SK-N-MC (cell line): ENCODE measurements at regions not wholly inside any gene's neighbourhood (a gene's known extent, or its start where the extent isn't known, plus 50 kb on each side); places are given as distances from the start of the nearest gene placed in this dataset.

Experiments
- DNase-seq: peaks from one replicate; pipeline ENCODE4 v3.0.0-alpha.2; 2011; ENCODE audit warnings: low read depth, low spot score
- H3K27ac ChIP-seq: fragments of 200-600 bp; sonication (generic); 2 replicates; pipeline ENCODE4 v1.5.1; 2016; ENCODE audit warnings: mixed run types
- H3K36me3 ChIP-seq: fragments of 200-600 bp; sonication (generic); 2 replicates; pipeline ENCODE4 v1.6.1; 2017; ENCODE audit warnings: antibody characterized with exemption, low read length, mixed read lengths; ENCODE audit not compliant: insufficient read depth
- H3K4me3 ChIP-seq: fragments of 200-600 bp; sonication (generic); 2 replicates; pipeline ENCODE4 v1.5.1; 2016
- H3K9ac ChIP-seq: fragments of 200-600 bp; sonication (generic); 2 replicates; pipeline ENCODE4 v1.8.0; 2017; ENCODE audit warnings: mixed run types, mixed read lengths; ENCODE audit not compliant: insufficient read length
- H3K9me3 ChIP-seq: fragments of 200-600 bp; sonication (generic); 2 replicates; pipeline ENCODE4 v1.6.1; 2017; ENCODE audit warnings: low read depth, mild to moderate bottlenecking, antibody characterized with exemption, low read length, moderate library complexity, mixed read lengths
- EZH2 ChIP-seq: fragments of 200-600 bp; sonication (generic); IDR thresholded peaks from one replicate; pipeline ENCODE4 v1.6.1; 2017; ENCODE audit warnings: antibody characterized with exemption
- FOXP2 ChIP-seq: optimal IDR thresholded peaks from 2 replicates; pipeline ENCODE3; 2011; ENCODE audit warnings: mild to moderate bottlenecking, moderate library complexity; ENCODE audit not compliant: insufficient read depth; ENCODE audit errors: extremely low read length, control extremely low read depth
- POLR2AphosphoS5 ChIP-seq: IDR thresholded peaks from 2 replicates; pipeline ENCODE4 v1.6.1; 2012; ENCODE audit warnings: mild to moderate bottlenecking, low read depth, low read length, borderline replicate concordance

- no peaks in the 10 kb centered on the region for H3K9me3 ChIP-seq
- H3K9ac ChIP-seq = no peak overlapping the region
- TF ChIP-seq POLR2AphosphoS5 (no peak), FOXP2 (no peak), EZH2 (no peak)
- no peak for DNase-seq
- no peak overlapping the region for H3K27ac ChIP-seq
- no peaks in the 10 kb centered on the region for H3K36me3 ChIP-seq
- no peak overlapping the region for H3K4me3 ChIP-seq
Observed at GRCh38 chr3:38968891-38969290, 82.9 kb downstream of the SCN11A start.

GRCh38 chr3:38968403-38968802 is 83.3 kb downstream of the SCN11A start:
- Histone ChIP-seq H3K36me3 (no peaks in the 10 kb centered on the region), H3K9ac (no peak overlapping the region), H3K4me3 (no peak overlapping the region), H3K9me3 (no peaks in the 10 kb centered on the region), H3K27ac (no peak overlapping the region)
- no peak for DNase-seq
- TF ChIP-seq POLR2AphosphoS5 = no peak
- TF ChIP-seq FOXP2 = no peak

- no peak for DNase-seq
Observed at GRCh38 chr3:38967693-38967989, 84.1 kb downstream of the SCN11A start.

GRCh38 chr3:38966811-38967692 is 84.7 kb downstream of the SCN11A start:
- TF ChIP-seq FOXP2 = no peak
- no peak for TF ChIP-seq EZH2
- TF ChIP-seq POLR2AphosphoS5 = no peak
- H3K9me3 ChIP-seq = no peaks in the 10 kb centered on the region
- H3K4me3 ChIP-seq = no peak overlapping the region
- H3K9ac ChIP-seq = no peak overlapping the region
- no peaks in the 10 kb centered on the region for H3K36me3 ChIP-seq
- no peak for DNase-seq
- H3K27ac ChIP-seq = no peak overlapping the region

More at GRCh38 chr3:38967693-38967989, 84.1 kb downstream of the SCN11A start:
- TF ChIP-seq EZH2 (no peak), FOXP2 (no peak), POLR2AphosphoS5 (no peak)
- H3K9me3 ChIP-seq = no peaks in the 10 kb centered on the region
- H3K4me3 ChIP-seq = no peak overlapping the region
- no peak overlapping the region for H3K9ac ChIP-seq
- H3K27ac ChIP-seq = no peak overlapping the region
- no peaks in the 10 kb centered on the region for H3K36me3 ChIP-seq

GRCh38 chr3:38964646-38965045 is 87.1 kb downstream of the SCN11A start:
- TF ChIP-seq FOXP2 (no peak), POLR2AphosphoS5 (no peak), EZH2 (no peak)
- no peak for DNase-seq
- no peaks in the 10 kb centered on the region for H3K36me3 ChIP-seq
- H3K9me3 ChIP-seq = no peaks in the 10 kb centered on the region
- H3K27ac ChIP-seq = no peak overlapping the region
- H3K9ac ChIP-seq = no peak overlapping the region
- H3K4me3 ChIP-seq = no peak overlapping the region

GRCh38 chr3:38964204-38964603 is 87.5 kb downstream of the SCN11A start:
- Histone ChIP-seq H3K27ac (no peak overlapping the region), H3K9me3 (no peaks in the 10 kb centered on the region), H3K4me3 (no peak overlapping the region), H3K9ac (no peak overlapping the region), H3K36me3 (no peaks in the 10 kb centered on the region)
- DNase-seq = no peak
- TF ChIP-seq POLR2AphosphoS5 = no peak
- TF ChIP-seq EZH2 = no peak
- no peak for TF ChIP-seq FOXP2

GRCh38 chr3:38960953-38961622 is 90.7 kb downstream of the SCN11A start:
- H3K9ac ChIP-seq = no peak overlapping the region
- H3K4me3 ChIP-seq = no peak overlapping the region
- no peak overlapping the region for H3K27ac ChIP-seq
- DNase-seq = no peak
- no peak for TF ChIP-seq POLR2AphosphoS5
- no peaks in the 10 kb centered on the region for H3K9me3 ChIP-seq
- H3K36me3 ChIP-seq = no peaks in the 10 kb centered on the region

- no peak overlapping the region for H3K4me3 ChIP-seq
- DNase-seq = no peak
- no peaks in the 10 kb centered on the region for H3K9me3 ChIP-seq
- no peak overlapping the region for H3K9ac ChIP-seq
- H3K36me3 ChIP-seq = no peaks in the 10 kb centered on the region
- H3K27ac ChIP-seq = no peak overlapping the region
- TF ChIP-seq POLR2AphosphoS5 (no peak), FOXP2 (no peak), EZH2 (no peak)
Observed at GRCh38 chr3:38960042-38960622, 91.6 kb downstream of the SCN11A start.
